ENCODE measurements at regions not wholly inside any gene's neighbourhood (a gene's known extent, or its start where the extent isn't known, plus 50 kb on each side); places are given as distances from the start of the nearest gene placed in this dataset.

DNA sequence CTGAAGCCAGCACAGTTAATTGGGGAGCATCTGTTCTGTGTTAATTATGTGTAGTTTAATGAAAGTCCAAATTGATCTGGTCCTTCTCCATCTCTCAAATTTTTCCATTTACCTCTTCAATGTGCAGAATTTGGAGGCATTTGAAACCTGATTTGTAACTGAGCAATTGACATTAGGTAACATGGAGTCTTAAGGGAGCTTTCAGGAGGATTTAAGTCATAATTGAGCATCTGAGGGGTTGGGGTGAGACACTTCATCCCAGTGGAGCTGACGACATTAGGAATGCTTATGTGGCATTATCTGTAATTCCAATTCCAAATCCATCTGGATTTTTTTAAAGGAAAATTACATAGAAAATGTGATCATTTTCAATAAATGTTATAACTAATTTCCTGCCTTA is 1015.9 kb downstream of the TLE1 start:
- TF ChIP-seq, protein P1, sequence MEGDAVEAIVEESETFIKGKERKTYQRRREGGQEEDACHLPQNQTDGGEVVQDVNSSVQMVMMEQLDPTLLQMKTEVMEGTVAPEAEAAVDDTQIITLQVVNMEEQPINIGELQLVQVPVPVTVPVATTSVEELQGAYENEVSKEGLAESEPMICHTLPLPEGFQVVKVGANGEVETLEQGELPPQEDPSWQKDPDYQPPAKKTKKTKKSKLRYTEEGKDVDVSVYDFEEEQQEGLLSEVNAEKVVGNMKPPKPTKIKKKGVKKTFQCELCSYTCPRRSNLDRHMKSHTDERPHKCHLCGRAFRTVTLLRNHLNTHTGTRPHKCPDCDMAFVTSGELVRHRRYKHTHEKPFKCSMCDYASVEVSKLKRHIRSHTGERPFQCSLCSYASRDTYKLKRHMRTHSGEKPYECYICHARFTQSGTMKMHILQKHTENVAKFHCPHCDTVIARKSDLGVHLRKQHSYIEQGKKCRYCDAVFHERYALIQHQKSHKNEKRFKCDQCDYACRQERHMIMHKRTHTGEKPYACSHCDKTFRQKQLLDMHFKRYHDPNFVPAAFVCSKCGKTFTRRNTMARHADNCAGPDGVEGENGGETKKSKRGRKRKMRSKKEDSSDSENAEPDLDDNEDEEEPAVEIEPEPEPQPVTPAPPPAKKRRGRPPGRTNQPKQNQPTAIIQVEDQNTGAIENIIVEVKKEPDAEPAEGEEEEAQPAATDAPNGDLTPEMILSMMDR (conservative IDR thresholded peaks at IDR 0.05; ENCODE audit: low read length): no peak
- no peak for TF ChIP-seq EZH2phosphoT487 (IDR thresholded peaks at IDR 0.05; ENCODE audit: borderline replicate concordance)

Data from Loucy (cell line).